DOHH2 (cell line): ENCODE measurements at regions not wholly inside any gene's neighbourhood (a gene's known extent, or its start where the extent isn't known, plus 50 kb on each side); places are given as distances from the start of the nearest gene placed in this dataset.
"Not testable (repeated sequence)": the region's sequence is repeated elsewhere in the genome, so short reads cannot be mapped to it uniquely, and the experiment has no call there.

Experiments used
- EZH2phosphoT487 ChIP-seq: fragments of 200-600 bp; sonication (generic); IDR thresholded peaks from 2 replicates; pipeline ENCODE4 v1.6.1; 2017; ENCODE audit warnings: borderline replicate concordance, mild to moderate bottlenecking, antibody characterized with exemption, low read length, moderate library complexity, mixed read lengths
- TF ChIP-seq, protein P1 (sequence below): fragments of 200-600 bp; sonication (generic); IDR thresholded peaks from one replicate; pipeline ENCODE4 v1.5.1; 2014; ENCODE audit warnings: antibody characterized with exemption, mild to moderate bottlenecking, low read depth, low read length; ENCODE audit not compliant: poor library complexity, severe bottlenecking

DNA sequence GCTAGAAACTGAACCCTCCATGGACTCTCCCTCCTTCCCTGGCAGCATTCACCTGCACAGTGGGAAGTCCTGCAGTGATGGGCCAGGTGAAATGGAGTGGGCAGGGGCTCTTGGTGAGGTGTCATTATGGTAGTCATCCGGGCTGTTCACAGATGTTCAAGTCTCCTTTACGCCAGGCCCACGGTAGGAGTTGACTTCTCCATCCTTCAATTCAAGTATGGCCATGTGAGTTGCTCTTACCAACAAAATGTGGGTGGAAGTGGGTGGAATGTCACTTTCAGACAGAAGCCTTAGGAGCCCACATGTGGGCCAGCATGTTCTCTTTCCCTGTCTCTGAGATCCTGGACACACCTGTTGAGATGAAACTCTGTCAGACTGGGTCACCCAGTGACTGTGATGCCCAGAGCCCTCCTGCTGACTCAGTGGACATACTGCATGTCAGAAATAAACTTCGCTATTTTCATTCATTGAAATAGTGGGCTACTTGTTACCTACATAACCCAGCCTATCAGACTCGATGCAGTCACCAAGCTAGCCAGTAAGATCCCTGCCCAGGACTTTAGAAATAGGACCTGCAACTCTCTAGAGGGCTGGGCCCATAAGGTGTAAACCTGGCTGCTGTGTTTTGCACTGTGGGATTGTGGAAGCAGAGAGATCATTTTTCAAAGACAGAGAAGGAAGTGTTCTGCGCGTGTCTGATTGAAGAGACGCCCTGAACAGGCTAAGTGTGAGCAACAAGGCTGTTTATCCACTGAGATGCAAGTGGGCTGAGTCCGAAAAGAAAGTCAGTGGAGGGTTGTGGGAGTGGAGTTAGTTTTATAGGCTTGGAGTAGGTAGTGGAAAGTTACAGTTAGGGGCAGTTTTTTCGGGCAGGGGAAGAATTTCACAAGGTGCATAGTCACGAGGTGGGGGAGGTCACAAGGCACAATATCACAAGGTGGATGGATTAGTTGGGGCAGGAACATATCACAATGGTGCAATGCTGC lies 174.4 kb downstream of the TRIM43 start:
- TF ChIP-seq, protein P1, sequence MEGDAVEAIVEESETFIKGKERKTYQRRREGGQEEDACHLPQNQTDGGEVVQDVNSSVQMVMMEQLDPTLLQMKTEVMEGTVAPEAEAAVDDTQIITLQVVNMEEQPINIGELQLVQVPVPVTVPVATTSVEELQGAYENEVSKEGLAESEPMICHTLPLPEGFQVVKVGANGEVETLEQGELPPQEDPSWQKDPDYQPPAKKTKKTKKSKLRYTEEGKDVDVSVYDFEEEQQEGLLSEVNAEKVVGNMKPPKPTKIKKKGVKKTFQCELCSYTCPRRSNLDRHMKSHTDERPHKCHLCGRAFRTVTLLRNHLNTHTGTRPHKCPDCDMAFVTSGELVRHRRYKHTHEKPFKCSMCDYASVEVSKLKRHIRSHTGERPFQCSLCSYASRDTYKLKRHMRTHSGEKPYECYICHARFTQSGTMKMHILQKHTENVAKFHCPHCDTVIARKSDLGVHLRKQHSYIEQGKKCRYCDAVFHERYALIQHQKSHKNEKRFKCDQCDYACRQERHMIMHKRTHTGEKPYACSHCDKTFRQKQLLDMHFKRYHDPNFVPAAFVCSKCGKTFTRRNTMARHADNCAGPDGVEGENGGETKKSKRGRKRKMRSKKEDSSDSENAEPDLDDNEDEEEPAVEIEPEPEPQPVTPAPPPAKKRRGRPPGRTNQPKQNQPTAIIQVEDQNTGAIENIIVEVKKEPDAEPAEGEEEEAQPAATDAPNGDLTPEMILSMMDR, result not testable (repeated sequence)
- TF ChIP-seq EZH2phosphoT487, result not testable (repeated sequence)
